Karpas-422 (cell line): ENCODE measurements at regions not wholly inside any gene's neighbourhood (a gene's known extent, or its start where the extent isn't known, plus 50 kb on each side); places are given as distances from the start of the nearest gene placed in this dataset.

ENCODE experiments used
- DNase-seq: peaks from one replicate; pipeline ENCODE4 v3.0.0-alpha.2; 2015
- H2AFZ ChIP-seq: fragments of 200-600 bp; sonication (generic); 2 replicates; pipeline ENCODE4 v1.6.1; 2014; ENCODE audit warnings: antibody characterized with exemption, low read length, mixed read lengths
- H3K27ac ChIP-seq: fragments of 200-600 bp; sonication (generic); 2 replicates; pipeline ENCODE4 v1.5.1; 2014; ENCODE audit warnings: mild to moderate bottlenecking, low read length, moderate library complexity
- H3K27me3 ChIP-seq: fragments of 200-600 bp; sonication (generic); 2 replicates; pipeline ENCODE4 v1.6.1; 2014; ENCODE audit warnings: low read length, mixed read lengths
- H3K36me3 ChIP-seq: fragments of 200-600 bp; sonication (generic); 2 replicates; pipeline ENCODE4 v1.6.1; 2014; ENCODE audit warnings: low read length, mixed read lengths; ENCODE audit not compliant: insufficient read depth
- H3K4me1 ChIP-seq: fragments of 200-600 bp; sonication (generic); 2 replicates; pipeline ENCODE4 v1.6.1; 2014; ENCODE audit warnings: mild to moderate bottlenecking, low read length, mixed read lengths
- H3K4me2 ChIP-seq: fragments of 200-600 bp; sonication (generic); 2 replicates; pipeline ENCODE4 v1.6.1; 2014; ENCODE audit warnings: low read length, low read depth, mild to moderate bottlenecking; ENCODE audit not compliant: poor library complexity, severe bottlenecking
- H3K4me3 ChIP-seq: fragments of 200-600 bp; sonication (generic); 2 replicates; pipeline ENCODE4 v1.5.1; 2014; ENCODE audit warnings: mild to moderate bottlenecking, antibody characterized with exemption, low read length, mixed read lengths
- H3K79me2 ChIP-seq: fragments of 200-600 bp; sonication (generic); 2 replicates; pipeline ENCODE4 v1.6.1; 2014; ENCODE audit warnings: mild to moderate bottlenecking, low read length, mixed read lengths
- H3K9ac ChIP-seq: fragments of 200-600 bp; sonication (generic); 2 replicates; pipeline ENCODE4 v1.6.0; 2014; ENCODE audit warnings: low read length
- H3K9me2 ChIP-seq: fragments of 200-600 bp; sonication (generic), shearing (Covaris generic); replicated peaks from 2 replicates; pipeline ENCODE4 v1.6.0; 2014; ENCODE audit warnings: mild to moderate bottlenecking, low read length, moderate library complexity; ENCODE audit not compliant: insufficient read depth
- H3K9me3 ChIP-seq: fragments of 300-700, 200-600 bp; sonication (generic); 2 replicates; pipeline ENCODE4 v1.6.1; 2014; ENCODE audit warnings: low read length, mixed read lengths
- H4K20me1 ChIP-seq: fragments of 200-600 bp; sonication (generic); 2 replicates; pipeline ENCODE4 v1.6.1; 2014; ENCODE audit warnings: mild to moderate bottlenecking, antibody characterized with exemption, low read length, low read depth; ENCODE audit not compliant: insufficient read depth

DNA sequence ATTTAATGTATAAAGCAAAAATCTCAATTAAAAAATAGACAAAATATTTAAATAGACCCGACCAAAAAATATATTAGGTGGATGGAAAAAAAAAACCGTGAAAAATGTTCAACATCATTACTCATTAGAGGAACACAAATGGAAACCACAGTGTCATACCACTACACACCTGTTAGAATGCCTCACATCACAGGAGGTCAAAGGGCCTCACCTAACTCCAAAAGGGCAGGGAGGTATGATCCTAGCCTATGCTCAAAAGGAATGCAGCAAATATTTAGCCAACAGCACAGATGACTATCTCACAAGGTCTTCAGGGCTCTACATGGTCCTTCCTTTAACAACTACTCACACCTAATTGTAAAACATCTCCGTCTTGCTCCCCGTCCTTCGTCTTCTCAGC is 185.5 kb upstream of the SETBP1 start:
- Histone ChIP-seq H3K4me2 (no peak overlapping the region), H4K20me1 (no peaks in the 10 kb centered on the region), H3K4me3 (no peak overlapping the region), H2AFZ (no peak overlapping the region), H3K4me1 (no peaks in the 10 kb centered on the region), H3K9me3 (no peaks in the 10 kb centered on the region), H3K79me2 (no peaks in the 10 kb centered on the region), H3K9me2 (no peaks in the 10 kb centered on the region), H3K27me3 (no peaks in the 10 kb centered on the region), H3K27ac (no peak overlapping the region), H3K9ac (no peak overlapping the region), H3K36me3 (no peaks in the 10 kb centered on the region)
- DNase-seq, result no peak

DNA sequence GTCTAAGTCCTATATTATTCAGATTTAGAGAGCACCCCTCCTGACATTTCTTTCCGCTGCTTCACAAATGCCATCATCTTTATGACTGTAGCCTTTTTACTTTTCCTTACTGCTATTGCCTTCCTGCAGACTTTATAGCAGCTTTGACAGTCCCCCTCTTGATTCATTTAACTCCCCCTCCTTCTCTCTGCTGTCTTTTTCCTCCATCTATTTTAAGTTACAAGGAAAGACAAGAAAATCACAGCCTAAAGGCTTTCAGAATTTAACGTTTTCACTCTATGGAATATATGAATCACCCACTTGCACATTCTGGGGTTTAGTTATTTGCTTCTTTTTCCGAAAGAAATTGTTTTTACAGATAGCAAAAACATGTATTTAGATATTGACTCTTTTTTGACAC is 183.4 kb upstream of the SETBP1 start:
- Histone ChIP-seq H3K9me3 (no peaks in the 10 kb centered on the region), H3K79me2 (no peaks in the 10 kb centered on the region), H3K4me3 (no peak overlapping the region), H3K4me2 (no peak overlapping the region), H3K36me3 (no peaks in the 10 kb centered on the region), H3K27me3 (no peaks in the 10 kb centered on the region), H2AFZ (no peak overlapping the region), H3K9me2 (no peaks in the 10 kb centered on the region), H3K4me1 (no peaks in the 10 kb centered on the region), H4K20me1 (no peaks in the 10 kb centered on the region), H3K27ac (no peak overlapping the region), H3K9ac (no peak overlapping the region)
- DNase-seq, result no peak

DNA sequence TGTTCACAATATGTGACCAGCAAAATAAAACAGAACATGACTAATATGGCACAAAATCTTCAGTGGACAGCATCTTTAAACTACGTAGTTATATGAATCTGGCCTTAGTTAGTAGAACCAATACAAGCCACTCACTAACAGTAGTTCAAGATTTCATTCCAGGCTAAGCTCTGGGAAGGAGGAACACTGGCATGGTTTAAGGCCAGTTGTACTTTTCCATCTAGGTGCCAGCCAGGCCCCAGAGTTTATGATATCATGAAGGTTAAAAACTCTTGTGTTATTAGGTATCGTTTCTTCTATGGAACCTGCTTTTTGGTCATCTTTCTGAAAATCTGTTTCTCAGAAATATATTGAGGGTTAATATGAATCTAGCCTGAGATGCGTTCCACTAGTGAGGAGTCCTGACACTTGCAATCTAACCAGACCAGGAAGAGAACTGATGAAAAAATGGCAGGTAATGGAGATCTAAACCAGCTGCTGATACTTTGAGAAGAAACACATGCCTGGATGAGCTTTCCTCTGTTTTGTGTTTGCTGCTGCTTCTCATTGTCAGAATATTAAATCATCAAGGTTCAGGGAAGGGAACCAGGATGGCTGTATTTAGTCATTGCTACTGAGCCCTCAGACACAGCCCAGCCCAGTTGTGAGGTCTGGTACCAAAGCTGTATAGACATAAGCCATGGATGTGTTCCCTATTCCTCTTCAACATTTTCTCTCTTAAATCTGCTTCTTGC is 182.8 kb upstream of the SETBP1 start:
- no peaks in the 10 kb centered on the region for H3K79me2 ChIP-seq
- no peaks in the 10 kb centered on the region for H3K9me3 ChIP-seq
- no peak overlapping the region for H3K9ac ChIP-seq
- no peaks in the 10 kb centered on the region for H4K20me1 ChIP-seq
- H3K4me2 ChIP-seq, result no peak overlapping the region
- H3K27me3 ChIP-seq, result no peaks in the 10 kb centered on the region
- no peaks in the 10 kb centered on the region for H3K9me2 ChIP-seq
- no peak overlapping the region for H3K27ac ChIP-seq
- no peaks in the 10 kb centered on the region for H3K4me1 ChIP-seq
- no peak for DNase-seq
- H3K4me3 ChIP-seq, result no peak overlapping the region
- H2AFZ ChIP-seq, result no peak overlapping the region
- no peaks in the 10 kb centered on the region for H3K36me3 ChIP-seq

DNA sequence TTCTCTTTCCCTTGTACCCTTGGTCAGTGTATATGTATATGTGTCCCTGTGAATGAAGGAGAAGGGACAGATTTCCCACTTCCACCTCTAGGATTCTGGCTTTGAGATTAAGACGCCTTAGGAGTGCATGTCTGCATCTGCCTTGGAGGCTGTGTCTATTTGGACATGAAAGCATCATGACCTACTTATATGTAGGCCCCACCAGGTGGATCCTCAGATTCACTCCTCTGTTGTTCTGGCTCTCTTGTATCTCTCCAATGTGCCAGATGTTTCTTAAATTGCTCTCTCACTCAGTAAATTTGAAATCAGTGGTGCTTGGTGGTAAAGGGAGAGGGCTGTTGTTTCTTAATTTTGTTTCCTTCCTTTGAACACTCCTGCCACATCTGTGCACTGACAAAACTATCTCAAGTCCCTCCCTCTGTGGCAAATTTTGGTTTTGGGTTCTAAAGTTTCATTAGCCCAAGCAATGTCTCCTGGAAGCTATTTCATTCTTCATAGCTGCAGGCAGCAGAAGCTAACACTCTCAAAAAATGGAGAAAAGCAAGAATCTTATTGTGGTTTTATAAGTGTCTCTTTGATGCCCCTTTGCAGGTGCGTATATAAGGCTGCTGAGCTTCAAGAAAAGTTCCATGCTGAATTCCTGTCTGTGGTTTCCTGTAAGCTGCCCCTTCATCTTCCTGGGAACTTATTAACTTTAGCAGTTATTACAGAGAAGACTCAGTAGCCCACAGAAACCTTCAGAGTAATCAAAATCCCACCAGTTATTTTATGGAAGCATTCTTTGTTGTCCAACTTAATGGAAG is 179.7 kb upstream of the SETBP1 start:
- Histone ChIP-seq H3K9me3 (no peaks in the 10 kb centered on the region), H3K36me3 (no peaks in the 10 kb centered on the region), H3K9ac (no peak overlapping the region), H3K27ac (no peak overlapping the region), H3K4me1 (no peaks in the 10 kb centered on the region), H3K4me2 (no peak overlapping the region), H3K79me2 (no peaks in the 10 kb centered on the region), H3K4me3 (no peak overlapping the region), H3K9me2 (no peaks in the 10 kb centered on the region), H3K27me3 (no peaks in the 10 kb centered on the region), H4K20me1 (no peaks in the 10 kb centered on the region), H2AFZ (no peak overlapping the region)
- no peak for DNase-seq

DNA sequence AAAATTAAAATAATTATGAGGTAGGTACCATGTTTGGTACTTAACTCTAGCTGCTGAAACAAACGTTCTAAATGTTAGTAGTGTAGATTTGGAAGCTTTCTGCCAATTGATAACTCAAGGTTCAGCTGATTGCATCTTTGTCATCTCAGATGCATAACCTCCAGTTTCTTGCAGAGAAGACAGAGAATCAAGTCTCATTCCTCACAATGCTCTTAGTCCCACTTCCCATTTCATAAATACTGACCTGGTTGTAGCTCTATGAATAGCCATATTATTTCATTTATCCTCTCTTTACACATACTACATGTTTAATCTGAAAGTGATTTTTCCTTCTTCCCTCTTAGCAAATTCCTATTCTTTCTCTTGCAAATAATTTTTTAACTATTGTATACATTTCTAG is 178.5 kb upstream of the SETBP1 start:
- no peak overlapping the region for H3K4me2 ChIP-seq

DNA sequence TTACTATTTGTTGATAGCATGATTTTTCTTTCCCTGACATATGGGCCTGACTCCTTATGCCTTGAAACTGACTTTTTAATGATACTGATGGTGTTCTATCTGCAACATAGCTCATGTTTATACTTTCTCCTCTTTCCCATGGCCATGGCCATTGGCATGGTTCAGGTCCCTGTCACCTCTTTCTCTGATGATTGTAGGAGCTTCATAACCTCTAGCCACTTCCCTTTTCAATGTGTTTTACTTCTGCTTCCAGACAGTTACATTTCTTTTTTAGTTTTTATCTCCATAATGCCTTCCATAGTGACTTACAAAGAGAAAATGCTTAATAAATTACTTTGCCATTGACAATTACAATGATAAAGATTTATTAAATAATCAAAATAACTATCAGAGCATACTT is 177.9 kb upstream of the SETBP1 start:
- Histone ChIP-seq H3K4me1 (no peaks in the 10 kb centered on the region), H3K27ac (no peak overlapping the region), H3K4me2 (no peak overlapping the region)

More for the DNA sequence above, 178.5 kb upstream of the SETBP1 start:
- Histone ChIP-seq H3K27me3 (no peaks in the 10 kb centered on the region), H3K9me3 (no peaks in the 10 kb centered on the region), H3K9me2 (no peaks in the 10 kb centered on the region), H2AFZ (no peak overlapping the region), H3K36me3 (no peaks in the 10 kb centered on the region), H3K4me3 (no peak overlapping the region), H3K9ac (no peak overlapping the region), H4K20me1 (no peaks in the 10 kb centered on the region), H3K4me1 (no peaks in the 10 kb centered on the region), H3K79me2 (no peaks in the 10 kb centered on the region), H3K27ac (no peak overlapping the region)
- DNase-seq, result no peak

GRCh38 chr18:44503854-44504253 is 176.8 kb upstream of the SETBP1 start:
- Histone ChIP-seq H2AFZ (no peak overlapping the region), H3K4me2 (no peak overlapping the region), H3K9me2 (no peaks in the 10 kb centered on the region), H3K9ac (no peak overlapping the region), H3K36me3 (no peaks in the 10 kb centered on the region), H3K4me1 (no peaks in the 10 kb centered on the region), H3K79me2 (no peaks in the 10 kb centered on the region), H3K27me3 (no peaks in the 10 kb centered on the region), H3K27ac (no peak overlapping the region), H4K20me1 (no peaks in the 10 kb centered on the region), H3K9me3 (no peaks in the 10 kb centered on the region), H3K4me3 (no peak overlapping the region)
- DNase-seq, result no peak

More for the DNA sequence above, 177.9 kb upstream of the SETBP1 start:
- Histone ChIP-seq H3K4me3 (no peak overlapping the region), H4K20me1 (no peaks in the 10 kb centered on the region), H3K79me2 (no peaks in the 10 kb centered on the region), H3K9me3 (no peaks in the 10 kb centered on the region), H2AFZ (no peak overlapping the region), H3K27me3 (no peaks in the 10 kb centered on the region), H3K9ac (no peak overlapping the region), H3K9me2 (no peaks in the 10 kb centered on the region), H3K36me3 (no peaks in the 10 kb centered on the region)
- DNase-seq, result no peak

DNA sequence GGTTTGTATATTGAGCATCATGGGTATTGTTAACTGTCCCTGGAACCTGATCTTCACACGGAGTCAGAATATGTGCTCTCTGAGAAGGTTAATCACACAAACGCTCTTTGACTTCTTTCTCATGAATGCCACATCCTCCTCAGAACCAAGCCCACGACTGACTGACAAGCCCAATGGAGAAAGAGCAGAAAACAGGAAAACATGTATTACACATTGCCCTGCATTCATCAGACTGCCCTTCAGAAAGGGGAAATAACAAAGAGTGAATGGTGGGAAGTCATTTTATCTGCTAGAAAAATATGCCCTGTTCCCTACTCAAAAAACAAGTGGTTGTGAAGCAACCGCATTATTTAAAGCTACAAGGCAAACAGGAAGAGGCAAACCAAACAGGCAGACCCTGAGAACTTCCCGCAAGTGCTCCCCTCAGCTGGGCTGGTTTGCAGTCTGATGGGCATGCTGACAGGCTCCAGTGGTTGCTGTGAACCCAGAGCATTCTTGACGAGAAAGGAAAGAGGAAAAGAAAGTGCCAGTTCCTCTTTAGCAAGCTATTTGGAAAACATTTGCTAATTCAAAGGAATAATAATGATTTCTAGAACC is 172.9 kb upstream of the SETBP1 start:
- H4K20me1 ChIP-seq, result no peaks in the 10 kb centered on the region
- H3K27ac ChIP-seq, result no peak overlapping the region
- no peaks in the 10 kb centered on the region for H3K36me3 ChIP-seq
- H2AFZ ChIP-seq, result no peak overlapping the region
- no peak for DNase-seq
- H3K9me2 ChIP-seq, result no peaks in the 10 kb centered on the region
- H3K27me3 ChIP-seq, result no peaks in the 10 kb centered on the region
- no peaks in the 10 kb centered on the region for H3K9me3 ChIP-seq
- no peaks in the 10 kb centered on the region for H3K4me1 ChIP-seq
- H3K79me2 ChIP-seq, result no peaks in the 10 kb centered on the region
- H3K4me2 ChIP-seq, result no peak overlapping the region
- H3K4me3 ChIP-seq, result no peak overlapping the region
- no peak overlapping the region for H3K9ac ChIP-seq
